Chondrocyte (in vitro differentiated cells): ENCODE measurements at regions not wholly inside any gene's neighbourhood (a gene's known extent, or its start where the extent isn't known, plus 50 kb on each side); places are given as distances from the start of the nearest gene placed in this dataset.

Experiments used
- DNase-seq: peaks from one replicate; pipeline ENCODE4 v3.0.0; 2021; ENCODE audit warnings: mixed read lengths, low spot score
- H3K27ac Mint-ChIP-seq: one replicate; pipeline ENCODE4 v1.8.0; 2021; ENCODE audit warnings: mild to moderate bottlenecking, moderate library complexity, mixed read lengths; ENCODE audit not compliant: unreplicated experiment
- H3K27me3 Mint-ChIP-seq: 2 replicates; pipeline ENCODE4 v1.8.0; 2021; ENCODE audit warnings: low read depth, mixed read lengths
- H3K36me3 Mint-ChIP-seq: 2 replicates; pipeline ENCODE4 v1.8.0; 2021; ENCODE audit warnings: low read depth, mixed read lengths
- H3K4me1 Mint-ChIP-seq: 2 replicates; pipeline ENCODE4 v1.8.0; 2021; ENCODE audit warnings: low read depth, mild to moderate bottlenecking, mixed read lengths
- H3K4me3 Mint-ChIP-seq: one replicate; pipeline ENCODE4 v1.8.0; 2021; ENCODE audit warnings: mild to moderate bottlenecking, moderate library complexity, mixed read lengths; ENCODE audit not compliant: unreplicated experiment
- H3K9me3 Mint-ChIP-seq: 2 replicates; pipeline ENCODE4 v1.8.0; 2021; ENCODE audit warnings: low read depth, mixed read lengths
- CTCF ChIP-seq: fragments of 200-600 bp; sonication (generic); IDR thresholded peaks from 2 replicates; pipeline ENCODE4 v1.5.0; 2021; ENCODE audit warnings: antibody characterized with exemption, mild to moderate bottlenecking, moderate library complexity

DNA sequence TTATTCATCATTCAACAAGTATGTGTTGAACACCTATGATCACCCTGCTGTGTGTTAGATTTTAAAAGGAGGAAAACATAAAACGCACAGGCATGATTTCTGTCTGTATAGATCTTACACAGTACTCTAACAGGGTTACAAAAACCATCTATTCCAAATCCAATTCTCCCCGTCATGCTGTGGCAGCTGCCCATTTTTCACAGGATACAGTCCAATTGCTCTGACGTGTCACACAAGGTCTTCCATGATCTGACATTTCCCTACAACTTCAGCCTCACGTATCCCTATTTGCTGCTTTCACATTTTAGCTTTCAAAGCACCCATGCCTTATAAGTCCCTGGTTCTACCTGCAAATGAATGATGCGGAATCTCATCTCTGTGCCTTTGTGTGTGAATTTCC, 67.0 kb upstream of the CNTNAP4 start:
- Mint-ChIP-seq H3K4me3 (no peak overlapping the region), H3K27ac (no peak overlapping the region), H3K4me1 (no peaks in the 10 kb centered on the region), H3K27me3 (peaks cover 3% of the 10 kb centered on the region), H3K9me3 (peaks cover 15% of the 10 kb centered on the region), H3K36me3 (no peaks in the 10 kb centered on the region)
- no peak for TF ChIP-seq CTCF
- no peak for DNase-seq

DNA sequence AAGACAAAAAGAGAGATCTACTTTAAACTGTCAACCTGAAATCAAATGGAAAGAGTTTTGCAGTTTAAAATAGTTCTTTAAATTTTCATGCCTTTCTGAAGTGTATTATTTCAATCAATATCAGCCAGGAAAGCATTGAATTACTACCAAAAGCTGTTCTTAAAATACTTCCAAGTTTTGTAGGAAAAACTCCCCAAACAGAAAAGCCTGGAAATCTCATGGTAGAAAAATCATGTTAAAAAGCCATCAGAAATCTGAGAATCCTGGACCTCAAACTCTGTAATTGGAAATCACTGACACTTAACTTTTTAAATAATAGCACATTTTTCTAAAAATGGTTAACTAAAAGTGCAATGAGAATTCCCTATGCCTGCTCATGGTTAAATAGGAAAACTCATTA, 63.3 kb upstream of the CNTNAP4 start:
- DNase-seq = no peak
- peaks cover 15% of the 10 kb centered on the region for H3K9me3 Mint-ChIP-seq
- H3K27me3 Mint-ChIP-seq = peaks cover 3% of the 10 kb centered on the region
- no peak overlapping the region for H3K27ac Mint-ChIP-seq
- no peak for TF ChIP-seq CTCF
- no peaks in the 10 kb centered on the region for H3K4me1 Mint-ChIP-seq
- no peaks in the 10 kb centered on the region for H3K36me3 Mint-ChIP-seq
- H3K4me3 Mint-ChIP-seq = no peak overlapping the region

GRCh38 chr16:76214856-76215255, 62.3 kb upstream of the CNTNAP4 start:
- Mint-ChIP-seq H3K36me3 (no peaks in the 10 kb centered on the region), H3K4me3 (no peak overlapping the region), H3K27me3 (peaks cover 3% of the 10 kb centered on the region), H3K27ac (no peak overlapping the region), H3K4me1 (no peaks in the 10 kb centered on the region), H3K9me3 (peaks cover 15% of the 10 kb centered on the region)
- no peak for TF ChIP-seq CTCF
- no peak for DNase-seq

DNA sequence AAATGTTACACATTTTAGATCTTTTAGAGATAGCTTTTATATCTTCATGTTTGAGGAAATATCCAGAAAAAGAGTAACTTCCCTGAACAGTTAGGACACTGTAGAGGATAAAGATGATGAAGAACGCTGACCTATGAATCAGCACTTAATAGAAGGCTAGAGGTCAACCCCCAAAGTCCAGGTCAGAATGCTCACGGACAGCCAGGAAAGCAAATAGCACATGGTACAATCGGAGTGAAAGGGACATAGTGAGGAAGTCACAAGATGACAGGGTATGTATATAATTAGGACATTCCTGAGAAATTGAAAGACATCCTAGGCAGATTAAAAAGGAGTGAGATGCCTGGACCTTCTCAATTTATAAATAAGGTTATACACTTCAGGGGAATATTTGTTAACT, 55.1 kb upstream of the CNTNAP4 start:
- Mint-ChIP-seq H3K4me3 (no peak overlapping the region), H3K36me3 (no peaks in the 10 kb centered on the region), H3K27ac (no peak overlapping the region), H3K27me3 (peaks cover 2% of the 10 kb centered on the region), H3K4me1 (no peaks in the 10 kb centered on the region), H3K9me3 (no peaks in the 10 kb centered on the region)
- no peak for DNase-seq
- TF ChIP-seq CTCF = no peak

DNA sequence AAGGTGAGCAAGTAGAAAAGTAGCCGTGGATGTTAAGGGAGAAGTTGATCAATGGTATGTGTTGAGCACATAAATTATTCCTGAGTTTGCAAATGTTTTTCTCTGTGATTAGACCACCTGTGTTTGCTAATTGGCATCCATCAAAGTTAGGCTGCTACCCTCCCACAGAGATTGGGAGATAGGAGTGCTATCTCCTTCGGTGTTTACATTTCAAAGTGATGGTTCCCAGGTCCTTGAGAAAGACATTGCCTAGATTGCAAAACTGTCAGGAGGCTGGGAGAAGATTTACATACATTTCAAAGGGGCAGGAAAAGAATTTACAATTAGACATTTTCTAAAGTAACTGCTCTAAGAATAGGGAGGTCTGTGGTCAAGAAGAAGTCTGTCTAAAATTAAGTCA, 54.3 kb upstream of the CNTNAP4 start:
- H3K27ac Mint-ChIP-seq = no peak overlapping the region
- H3K27me3 Mint-ChIP-seq = peaks cover 2% of the 10 kb centered on the region
- H3K9me3 Mint-ChIP-seq = no peaks in the 10 kb centered on the region

More for the DNA sequence above, 54.3 kb upstream of the CNTNAP4 start:
- no peak for DNase-seq
- TF ChIP-seq CTCF = no peak
- H3K4me3 Mint-ChIP-seq = no peak overlapping the region
- H3K36me3 Mint-ChIP-seq = no peaks in the 10 kb centered on the region
- no peaks in the 10 kb centered on the region for H3K4me1 Mint-ChIP-seq
